Endothelial cell of umbilical vein (primary cell): ENCODE measurements at regions not wholly inside any gene's neighbourhood (a gene's known extent, or its start where the extent isn't known, plus 50 kb on each side); places are given as distances from the start of the nearest gene placed in this dataset.

Experiments used
- BruUV-seq: library from RNA; stranded (reverse); fragments of 400-500 nt; replicated peaks from 2 replicates; lab custom pipeline; 2021; lab: Mats Ljungman, UMichigan
- CTCF ChIA-PET: fragments of 300-600, 350-600 bp; sonication (Branson Sonifier 250); formaldehyde crosslinking; loops from one replicate; lab custom pipeline; 2021; ENCODE audit warnings: antibody characterized with exemption, inconsistent platforms; lab: Charles Lee
- POLR2A ChIA-PET: fragments of 300-600, 350-600 bp; sonication (Branson Sonifier 250); formaldehyde crosslinking; loops from one replicate; lab custom pipeline; 2021; ENCODE audit warnings: antibody characterized with exemption, inconsistent platforms; lab: Charles Lee
- DNase-seq: peaks from one replicate; pipeline ENCODE4 v3.0.0-alpha.2; 2011; ENCODE audit warnings: low read depth, low spot score
- FAIRE-seq: peaks from 2 replicates; lab custom pipeline; 2011; peaks lifted over from hg19 to GRCh38; lab: Jason Lieb, UNC
- H2AFZ ChIP-seq: 2 replicates; pipeline ENCODE4 v1.6.0; 2012; ENCODE audit warnings: low read depth, low read length, control low read depth, inconsistent platforms
- H3K27ac ChIP-seq: 2 replicates; pipeline ENCODE4 v1.5.1; 2011; ENCODE audit warnings: low read depth, mild to moderate bottlenecking, control low read depth, low read length, moderate library complexity; ENCODE audit not compliant: insufficient read depth
- H3K27me3 ChIP-seq, 2 experiments: 2 replicates each; pipeline versions ENCODE4 v1.6.0 to v1.6.1; 2011; ENCODE audit warnings: low read length in 2 of 2, mixed read lengths in 1 of 2; ENCODE audit not compliant: control insufficient read depth in 2 of 2, insufficient read depth in 2 of 2
- H3K36me3 ChIP-seq, 2 experiments: 2 replicates in 1 of 2; 3 replicates in 1 of 2; pipeline ENCODE4 v1.5.1; 2011; ENCODE audit warnings: low read length in 2 of 2, mild to moderate bottlenecking in 1 of 2, moderate library complexity in 1 of 2; ENCODE audit not compliant: control insufficient read depth in 2 of 2, insufficient read depth in 2 of 2; ENCODE audit errors: extremely low read depth in 1 of 2
- H3K4me1 ChIP-seq: 3 replicates; pipeline ENCODE4 v1.5.1; 2011; ENCODE audit warnings: mild to moderate bottlenecking, low read length; ENCODE audit not compliant: control insufficient read depth, insufficient read depth; ENCODE audit errors: extremely low read depth
- H3K4me2 ChIP-seq: 2 replicates; pipeline ENCODE4 v1.6.1; 2011; ENCODE audit warnings: low read length, control low read depth, mixed read lengths; ENCODE audit not compliant: insufficient read depth
- H3K4me3 ChIP-seq, 3 experiments: fragments of 200-600 bp in 1 of 3; sonication (generic), shearing (Covaris generic) in 1 of 3; replicated peaks in 1 of 3; 2 replicates each; pipeline ENCODE4 v1.5.1; 2011 to 2016; ENCODE audit warnings: control low read depth in 3 of 3, low read length in 3 of 3, mild to moderate bottlenecking in 2 of 3, inconsistent platforms in 1 of 3, low read depth in 1 of 3, moderate library complexity in 1 of 3; ENCODE audit not compliant: insufficient read depth in 1 of 3
- H3K79me2 ChIP-seq: 2 replicates; pipeline ENCODE4 v1.6.0; 2012; ENCODE audit warnings: low read length, inconsistent platforms; ENCODE audit not compliant: control insufficient read depth, insufficient read depth
- H3K9ac ChIP-seq: replicated peaks from 2 replicates; pipeline ENCODE3; 2011; ENCODE audit warnings: low read length, control low read depth; ENCODE audit not compliant: insufficient read depth; ENCODE audit errors: extremely low read depth
- H3K9me1 ChIP-seq: replicated peaks from 3 replicates; pipeline ENCODE4 v1.6.0; 2011; ENCODE audit warnings: mild to moderate bottlenecking, low read length; ENCODE audit not compliant: control insufficient read depth, insufficient read depth; ENCODE audit errors: extremely low read depth
- H3K9me3 ChIP-seq: replicated peaks from 2 replicates; pipeline ENCODE4 v1.5.1; 2012; ENCODE audit warnings: low read length, inconsistent platforms; ENCODE audit not compliant: control insufficient read depth, insufficient read depth
- H4K20me1 ChIP-seq: replicated peaks from 2 replicates; pipeline ENCODE3; 2011; ENCODE audit warnings: mild to moderate bottlenecking, low read length; ENCODE audit not compliant: control insufficient read depth, insufficient read depth; ENCODE audit errors: extremely low read depth
- CTCF ChIP-seq, 2 donors: IDR thresholded peaks; 1 replicate in 1 of 2; 2 replicates in 1 of 2; pipeline ENCODE4 v1.5.1; 2011; ENCODE audit warnings: low read length in 2 of 2, mild to moderate bottlenecking in 2 of 2, moderate library complexity in 2 of 2, control low read depth in 1 of 2, inconsistent platforms in 1 of 2, low read depth in 1 of 2; ENCODE audit not compliant: insufficient read depth in 1 of 2; ENCODE audit errors: extremely low read depth in 1 of 2
- FOS ChIP-seq: IDR thresholded peaks from 2 replicates; pipeline ENCODE4 v1.6.1; 2011; ENCODE audit warnings: mild to moderate bottlenecking, low read length, moderate library complexity, borderline replicate concordance; ENCODE audit not compliant: insufficient read depth
- MYC ChIP-seq: IDR thresholded peaks from one replicate; pipeline ENCODE4 v1.6.1; 2011; ENCODE audit warnings: mild to moderate bottlenecking, low read depth, low read length
- dilution Hi-C: fragments of 300-500 bp; cut with MboI; formaldehyde crosslinking; loops from one replicate; pipeline ENCODE4 v1.15.0; 2019; ENCODE audit warnings: low sequenced_read_pairs; ENCODE audit not compliant: extremely low pct_ligation_motif_present
- intact Hi-C: fragments of 100-400 bp; cut with micrococcal nuclease; formaldehyde crosslinking; loops from one replicate; pipeline ENCODE4 v1.10.0; 2022

GRCh38 chr6:128731249-128732165 lies 151.4 kb upstream of the LAMA2 start:
- no peaks in the 10 kb centered on the region for H3K36me3 ChIP-seq
- POLR2A ChIA-PET, result no interaction called here
- dilution Hi-C loops (no loop called here), intact Hi-C loops (loop anchor here (1.0 to 10.0 kb wide), 6 partner anchors 211 to 1177 kb away; partner anchors contain the start of gene PTPRK)
- H3K9ac ChIP-seq, result no peak overlapping the region
- DNase-seq, result peak; percentile 69
- no peak overlapping the region for H2AFZ ChIP-seq
- H3K9me1 ChIP-seq, result no peaks in the 10 kb centered on the region
- no peaks in the 10 kb centered on the region for H3K4me1 ChIP-seq
- no peaks in the 10 kb centered on the region for H4K20me1 ChIP-seq
- TF ChIP-seq CTCF (IDR thresholded peaks at IDR 0.05; ENCODE audit: extremely low read depth in 1 of 2, insufficient read depth in 1 of 2, low read depth in 1 of 2, low read length in 2 of 2) (peak; percentile 51 to 68), MYC (no peak)
- BruUV-seq, result no TSS peak
- peaks cover 0 to 5% of the 10 kb centered on the region in 2 experiments for H3K27me3 ChIP-seq
- CTCF ChIA-PET, result interaction anchor here (0.5 to 2.8 kb wide), 43 partner anchors 9 to 1095 kb away, joined by 3 to 100 read pairs (median 4); partner anchors contain the start of gene PTPRK
- FAIRE-seq, result peak; percentile 70
- H3K79me2 ChIP-seq, result no peaks in the 10 kb centered on the region
- no peaks in the 10 kb centered on the region for H3K9me3 ChIP-seq
- no peak overlapping the region for H3K27ac ChIP-seq
- H3K4me3 ChIP-seq, result no peak overlapping the region
- no peak overlapping the region for H3K4me2 ChIP-seq

GRCh38 chr6:128727500-128727899 lies 155.4 kb upstream of the LAMA2 start:
- POLR2A ChIA-PET, result no interaction called here

More at GRCh38 chr6:128727500-128727899, 155.4 kb upstream of the LAMA2 start:
- H3K9me3 ChIP-seq, result no peaks in the 10 kb centered on the region
- no peak overlapping the region for H3K9ac ChIP-seq
- BruUV-seq, result no TSS peak
- H3K4me2 ChIP-seq, result no peak overlapping the region
- no peaks in the 10 kb centered on the region for H3K36me3 ChIP-seq
- no peak for DNase-seq
- no peak for FAIRE-seq
- H4K20me1 ChIP-seq, result no peaks in the 10 kb centered on the region
- no peaks in the 10 kb centered on the region for H3K9me1 ChIP-seq
- peaks cover 0 to 5% of the 10 kb centered on the region in 2 experiments for H3K27me3 ChIP-seq
- no peaks in the 10 kb centered on the region for H3K4me1 ChIP-seq
- no peaks in the 10 kb centered on the region for H3K79me2 ChIP-seq
- TF ChIP-seq FOS, result no peak
- dilution Hi-C loops, result no loop called here
- no peak overlapping the region for H3K27ac ChIP-seq
- no peak overlapping the region for H3K4me3 ChIP-seq
- H2AFZ ChIP-seq, result no peak overlapping the region
- intact Hi-C loops, result loop anchor here (5.0 kb wide), 1 partner anchor 645 kb away; no protein-coding TSS in a partner anchor
- CTCF ChIA-PET, result interaction anchor here (1.0 kb wide), 1 partner anchor 990 kb away, joined by 3 read pairs; no protein-coding TSS in a partner anchor
